GM21526 (cell line): ENCODE measurements at regions not wholly inside any gene's neighbourhood (a gene's known extent, or its start where the extent isn't known, plus 50 kb on each side); places are given as distances from the start of the nearest gene placed in this dataset.
"Not testable (repeated sequence)": the region's sequence is repeated elsewhere in the genome, so short reads cannot be mapped to it uniquely, and the experiment has no call there.

Experiments
- ATAC-seq: cut with Tn5 transposase; IDR thresholded peaks from one replicate; pipeline ENCODE4 v1.9.1; 2021; ENCODE audit warnings: moderate library complexity; ENCODE audit not compliant: unreplicated experiment, low FRiP score

DNA sequence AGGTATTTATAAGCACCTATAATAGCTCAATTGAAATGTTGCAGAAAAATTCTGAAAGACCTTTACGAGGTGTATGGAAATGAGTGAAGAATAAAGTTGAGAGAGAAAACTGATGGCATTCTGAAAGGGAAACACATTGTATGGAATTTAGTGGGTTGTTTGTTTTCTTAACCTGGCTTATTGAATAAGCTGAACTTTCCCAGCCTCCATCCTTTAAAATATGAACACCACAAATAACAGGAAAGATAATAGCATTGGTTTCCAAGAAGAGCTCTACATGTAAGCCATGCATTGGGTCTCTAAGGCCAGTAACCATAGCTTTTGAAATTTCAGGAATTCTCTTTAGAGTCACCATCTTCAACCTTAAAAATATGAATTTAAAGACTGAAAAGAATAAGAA, 709.0 kb downstream of the USP25 start:
- ATAC-seq, result no peak

GRCh38 chr21:16441789-16442188, 712.0 kb downstream of the USP25 start:
- ATAC-seq, result no peak

GRCh38 chr21:16454399-16454798, 724.6 kb downstream of the USP25 start:
- ATAC-seq, result no peak

- no peak for ATAC-seq
Measured at GRCh38 chr21:16455526-16455925, 725.7 kb downstream of the USP25 start.

- no peak for ATAC-seq
Measured at GRCh38 chr21:16455978-16456377, 726.2 kb downstream of the USP25 start.

DNA sequence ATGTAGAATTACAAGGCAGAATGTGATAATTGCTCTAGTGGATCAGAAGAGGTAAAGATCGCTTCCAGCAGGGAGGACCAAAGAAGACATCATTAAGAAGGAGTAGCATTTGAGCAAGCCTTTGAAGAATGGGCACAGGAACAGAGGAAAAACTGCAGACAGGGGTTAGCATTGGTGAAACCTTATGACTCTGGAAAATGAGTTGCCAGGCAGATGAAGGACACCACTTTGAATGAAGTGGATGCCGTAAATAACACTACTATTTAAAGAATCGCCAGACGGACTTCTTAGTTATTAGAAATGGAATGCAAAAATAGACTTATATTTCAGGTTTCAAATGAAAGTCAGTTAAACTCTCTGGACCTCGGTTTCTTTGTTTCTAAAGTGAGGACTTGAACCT, 727.7 kb downstream of the USP25 start:
- no peak for ATAC-seq

- ATAC-seq, result no peak
Measured at GRCh38 chr21:16460936-16461335, 731.2 kb downstream of the USP25 start.

GRCh38 chr21:16464211-16464889, 734.6 kb downstream of the USP25 start:
- ATAC-seq, result not testable (repeated sequence)

- ATAC-seq, result no peak
Measured at GRCh38 chr21:16468184-16468583, 738.4 kb downstream of the USP25 start.

- no peak for ATAC-seq
Measured at GRCh38 chr21:16473988-16474387, 744.2 kb downstream of the USP25 start.

DNA sequence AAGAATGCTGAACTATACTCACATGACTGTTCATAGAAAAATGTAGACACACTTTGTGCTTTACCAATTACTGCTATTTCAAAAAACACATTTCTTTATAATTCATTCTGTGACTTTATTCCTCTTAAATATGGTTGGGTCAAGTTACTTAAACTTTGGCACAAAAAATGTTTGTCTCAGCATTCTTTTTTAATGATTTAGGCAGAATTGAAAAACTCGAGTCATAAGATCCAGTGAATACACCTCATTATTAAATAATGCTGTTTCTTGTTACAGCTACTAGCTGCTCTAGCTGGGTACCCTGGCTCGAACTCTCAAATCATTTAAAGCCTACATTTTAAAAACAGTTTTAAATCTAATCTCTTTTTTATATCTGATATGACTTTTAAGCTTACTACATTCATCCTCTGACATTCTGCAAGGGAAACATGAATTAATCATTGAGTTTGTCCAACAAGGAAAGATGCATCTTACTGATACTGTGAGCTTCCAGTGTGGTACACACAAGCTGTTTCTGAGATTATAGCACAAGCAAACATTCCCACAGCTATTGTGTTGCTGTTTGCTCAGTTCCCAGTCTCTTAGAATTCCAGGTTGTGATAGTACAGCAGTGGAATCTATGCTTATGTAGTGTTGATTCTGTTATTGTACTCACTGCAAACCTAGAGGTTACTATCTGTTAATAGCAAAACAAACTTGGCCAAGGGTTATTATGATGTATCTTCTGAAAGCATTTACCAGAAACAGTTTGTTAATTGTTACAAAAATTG, 746.5 kb downstream of the USP25 start:
- no peak for ATAC-seq

GRCh38 chr21:16488042-16488441, 758.3 kb downstream of the USP25 start:
- ATAC-seq, result no peak

- ATAC-seq, result no peak
Measured at GRCh38 chr21:16492356-16492755, 762.6 kb downstream of the USP25 start.

DNA sequence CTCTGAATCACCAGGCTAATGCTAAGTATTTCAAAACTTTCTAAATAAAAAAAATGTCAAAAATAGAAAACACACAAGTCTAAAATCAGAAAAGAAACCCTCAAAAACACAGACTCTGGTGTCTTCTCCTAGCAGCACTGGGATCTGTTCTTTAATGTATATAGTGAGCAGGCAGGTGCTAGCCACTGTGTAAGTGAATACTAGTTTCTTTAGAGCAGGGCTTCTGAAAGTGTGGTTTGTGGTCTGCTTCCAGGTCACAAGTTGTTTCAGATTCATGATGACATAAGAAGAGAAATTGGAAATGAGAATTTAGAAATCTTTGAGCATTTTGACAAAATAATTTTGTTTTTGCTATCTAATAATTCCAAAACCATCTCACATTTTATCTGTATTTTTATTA, 763.1 kb downstream of the USP25 start:
- ATAC-seq, result no peak

- no peak for ATAC-seq
Measured at GRCh38 chr21:16496609-16497008, 766.8 kb downstream of the USP25 start.

- ATAC-seq, result no peak
Measured at GRCh38 chr21:16500271-16500670, 770.5 kb downstream of the USP25 start.

GRCh38 chr21:16502273-16502672, 772.5 kb downstream of the USP25 start:
- no peak for ATAC-seq

GRCh38 chr21:16502897-16503296, 773.1 kb downstream of the USP25 start:
- ATAC-seq, result no peak

- no peak for ATAC-seq
Measured at GRCh38 chr21:16504281-16504680, 774.5 kb downstream of the USP25 start.

GRCh38 chr21:16504766-16505165, 775.0 kb downstream of the USP25 start:
- no peak for ATAC-seq

GRCh38 chr21:16509476-16509875, 779.7 kb downstream of the USP25 start:
- ATAC-seq, result no peak

DNA sequence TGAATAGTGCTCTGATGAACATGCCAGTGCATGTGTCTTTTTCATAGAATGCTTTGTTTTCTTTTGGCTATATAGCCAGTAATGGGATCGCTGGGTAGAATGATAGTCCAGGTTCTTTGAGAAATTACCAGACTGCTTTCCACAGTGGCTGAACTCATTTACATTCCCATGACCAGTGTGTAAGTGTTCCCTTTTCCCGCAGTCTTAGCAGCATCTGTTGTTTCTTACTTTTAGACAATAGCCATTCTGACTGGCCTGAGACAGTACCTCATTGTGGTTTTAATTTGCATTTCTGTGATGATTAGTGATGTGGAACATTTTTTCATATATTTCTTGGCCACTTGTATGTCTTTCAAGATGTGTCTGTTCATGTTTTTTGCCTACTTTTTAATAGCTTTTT, 784.5 kb downstream of the USP25 start:
- ATAC-seq, result no peak
